HG03571 (cell line): ENCODE measurements at regions not wholly inside any gene's neighbourhood (a gene's known extent, or its start where the extent isn't known, plus 50 kb on each side); places are given as distances from the start of the nearest gene placed in this dataset.

Source experiments
- ATAC-seq: cut with Tn5 transposase; IDR thresholded peaks from one replicate; pipeline ENCODE4 v1.9.1; 2021; ENCODE audit not compliant: unreplicated experiment

DNA sequence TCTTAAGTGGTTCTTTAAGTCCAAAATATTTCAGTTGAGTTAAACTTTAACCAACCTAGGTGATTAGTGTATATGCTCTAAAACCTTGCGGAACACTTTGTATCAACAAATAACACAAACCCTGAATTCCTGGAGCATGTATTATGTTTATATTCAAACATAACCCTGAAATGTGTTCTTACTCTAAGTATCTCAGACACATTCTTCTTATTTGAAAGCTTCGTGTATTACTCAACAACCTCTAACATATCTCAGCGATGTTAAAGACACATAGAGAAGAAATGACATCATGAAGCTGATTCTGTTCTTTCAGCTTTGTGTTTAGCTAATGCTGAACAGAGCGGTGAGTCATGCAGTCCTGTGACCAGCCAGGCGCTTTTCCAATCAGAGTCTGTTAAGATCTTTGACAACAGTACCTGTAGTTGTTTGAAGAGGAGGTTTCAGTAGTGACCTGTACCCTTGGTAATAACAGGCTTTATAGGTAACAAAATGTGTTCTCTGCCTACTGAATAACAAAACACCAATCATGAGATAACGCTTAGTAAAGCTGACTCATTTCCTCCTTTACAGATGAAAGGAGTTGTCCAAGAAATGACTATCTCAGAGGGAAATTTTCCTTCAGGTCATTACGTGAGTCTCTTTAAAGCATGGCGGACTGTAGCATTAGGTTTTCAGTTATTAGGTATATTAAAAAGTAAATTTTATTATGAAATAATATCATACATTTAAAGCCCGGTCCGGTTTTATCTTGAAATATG is 67.3 kb upstream of the KLF6 start:
- peak; percentile 89 for ATAC-seq

DNA sequence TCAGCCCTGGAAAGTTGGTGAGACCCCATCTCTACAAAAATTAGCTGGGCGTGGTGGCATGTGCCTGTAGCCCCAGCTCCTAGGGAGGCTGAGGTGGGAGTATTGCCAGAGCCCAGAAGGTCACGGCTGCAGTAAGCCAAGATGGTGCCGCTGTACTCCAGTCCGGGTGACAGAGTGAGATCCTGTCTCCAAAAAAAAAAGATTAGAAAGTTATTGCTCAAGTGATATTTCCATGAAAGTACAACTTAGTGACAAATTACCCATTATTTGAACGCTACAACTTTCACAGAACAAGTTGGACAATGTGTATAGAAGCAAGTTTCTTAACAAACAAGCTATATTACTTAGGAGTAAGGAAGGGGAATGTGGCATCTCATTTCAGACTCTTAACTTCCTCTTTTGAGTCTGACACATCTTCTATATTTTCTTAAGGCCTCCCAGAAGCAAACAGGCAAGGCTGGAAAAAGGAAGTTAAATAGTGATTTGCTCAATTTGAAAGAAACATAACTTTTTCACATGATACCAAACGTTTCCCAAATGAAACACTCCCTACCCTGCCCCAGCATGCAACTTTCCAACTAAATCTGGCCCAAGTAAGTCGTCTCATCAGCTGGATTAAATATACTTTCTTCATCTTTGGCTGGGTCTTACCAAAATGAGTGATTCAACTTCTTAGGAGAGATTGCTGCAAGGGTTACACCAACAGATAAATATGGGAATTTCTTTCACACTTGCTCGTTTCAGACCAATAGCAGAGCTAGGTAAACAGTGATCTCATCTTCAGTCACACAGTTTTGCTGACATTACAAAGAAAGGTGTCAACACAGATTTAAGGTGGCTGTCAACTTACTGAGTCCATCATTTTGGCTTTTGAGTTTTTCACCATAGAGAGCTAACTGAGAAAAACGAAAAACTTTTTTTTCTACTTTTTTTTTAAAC is 66.3 kb upstream of the KLF6 start:
- ATAC-seq = no peak

DNA sequence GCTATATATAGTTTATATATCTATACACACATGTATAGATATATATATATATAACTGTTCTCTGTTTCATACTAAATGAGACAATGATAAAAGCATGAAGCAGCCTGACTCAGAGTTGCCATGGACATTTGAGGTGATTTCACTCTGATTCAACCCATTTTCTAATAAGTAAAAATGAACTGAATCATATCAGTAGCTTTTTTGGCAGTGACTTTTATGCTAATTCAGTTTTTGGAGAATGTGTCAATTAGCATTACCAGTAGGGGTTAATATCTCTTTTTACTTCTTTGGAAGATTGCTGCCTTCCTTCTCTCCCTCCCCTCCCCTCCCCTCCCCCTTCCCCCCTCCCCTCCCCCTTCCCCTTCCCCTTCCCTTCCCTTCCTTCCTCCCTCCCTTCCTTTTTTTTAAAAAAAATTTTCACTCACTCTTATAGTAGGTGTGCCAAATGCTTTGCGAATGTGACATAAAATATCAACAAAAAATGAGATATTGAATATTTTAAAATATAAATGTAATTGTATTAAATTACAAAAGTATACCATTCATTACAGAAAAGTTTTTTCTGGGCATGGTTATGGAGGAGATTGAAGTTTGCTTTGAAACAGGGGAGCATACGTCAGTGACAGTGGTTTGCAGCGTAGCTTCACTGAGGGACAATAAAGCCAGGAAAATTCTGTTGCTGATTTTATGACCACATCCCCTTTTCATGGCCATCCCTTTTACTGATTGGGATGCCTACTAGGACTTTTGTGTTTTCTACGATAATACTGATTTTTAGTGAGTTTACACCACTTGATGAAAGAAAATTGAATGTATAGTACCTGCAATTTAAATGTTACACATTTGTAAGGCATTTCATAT is 64.0 kb upstream of the KLF6 start:
- ATAC-seq = no peak

DNA sequence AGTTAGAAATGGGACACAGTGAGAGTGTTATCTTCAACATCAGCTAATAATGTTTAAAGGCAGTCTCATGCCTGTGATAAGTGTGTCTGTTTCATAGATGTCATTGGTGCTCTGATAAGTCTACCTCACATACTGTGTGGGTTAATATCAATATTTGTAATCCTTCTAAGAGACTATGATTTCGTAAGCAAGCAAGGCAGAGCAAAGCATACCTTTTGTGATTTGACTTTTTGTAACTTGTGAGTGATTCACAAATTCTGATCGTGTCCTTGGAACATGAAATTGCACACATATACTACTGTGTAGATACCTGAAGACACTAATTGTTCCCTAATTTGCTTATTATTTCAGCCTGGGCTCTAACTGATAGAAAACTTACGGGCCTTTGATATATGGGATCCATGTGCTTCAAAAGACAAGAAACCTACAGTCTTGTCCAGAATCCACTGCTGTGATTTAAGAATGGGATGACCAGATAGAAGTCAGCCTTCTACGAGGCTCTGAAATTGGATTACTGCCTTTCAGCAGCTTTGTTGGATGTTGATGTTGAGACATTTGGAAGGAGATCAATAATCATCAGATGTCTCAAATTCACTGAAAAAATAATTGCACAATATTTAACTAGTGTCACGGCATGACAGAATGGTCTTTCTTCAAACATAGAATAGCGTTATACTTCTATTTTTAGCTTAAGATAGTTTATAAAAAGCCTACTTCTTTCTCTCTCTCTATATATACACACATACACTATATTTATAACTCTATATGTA is 63.2 kb upstream of the KLF6 start:
- no peak for ATAC-seq

DNA sequence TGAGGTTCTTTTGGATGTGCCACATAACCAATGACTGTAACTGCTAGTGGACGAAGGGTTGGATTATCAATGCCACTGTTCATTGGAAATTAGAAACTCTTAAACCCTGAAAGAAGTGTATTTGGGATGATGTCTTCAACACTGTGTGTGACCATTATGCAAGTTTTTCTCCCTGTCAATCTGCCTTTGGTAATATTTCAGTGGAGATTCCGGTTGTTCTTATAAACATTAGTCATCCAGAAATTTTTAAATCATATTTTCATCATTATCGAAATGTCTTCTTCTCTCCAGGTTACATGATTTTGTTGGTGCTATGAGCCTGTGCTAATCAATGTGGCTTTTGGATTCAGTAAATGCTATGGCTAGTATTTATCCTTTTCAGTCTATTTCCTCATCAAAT is 61.7 kb upstream of the KLF6 start:
- ATAC-seq = no peak

DNA sequence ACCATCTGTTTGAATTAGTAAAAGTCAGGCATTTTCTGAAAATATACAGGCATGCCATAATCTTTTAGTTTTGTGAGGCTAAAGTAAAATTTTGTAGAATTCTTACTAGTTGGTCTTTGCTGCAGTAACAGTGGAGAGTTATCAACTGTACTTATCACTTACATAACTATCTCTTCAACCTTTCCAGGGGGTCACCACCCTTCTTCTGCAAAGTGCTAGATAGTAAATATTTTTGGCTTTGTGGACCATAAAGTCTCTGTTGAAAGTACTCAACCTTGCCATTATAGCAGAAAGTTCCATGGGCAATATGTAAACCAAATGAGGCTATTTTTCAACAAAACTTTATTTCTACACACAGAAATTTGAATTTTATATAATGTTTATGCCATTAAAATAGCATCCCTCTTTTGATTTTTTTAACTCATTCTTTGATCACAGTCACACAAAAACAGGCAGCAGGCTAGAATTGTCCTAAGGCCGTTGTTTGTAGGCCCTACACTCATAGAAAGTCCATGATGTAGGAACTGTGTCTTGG is 59.5 kb upstream of the KLF6 start:
- ATAC-seq = no peak

DNA sequence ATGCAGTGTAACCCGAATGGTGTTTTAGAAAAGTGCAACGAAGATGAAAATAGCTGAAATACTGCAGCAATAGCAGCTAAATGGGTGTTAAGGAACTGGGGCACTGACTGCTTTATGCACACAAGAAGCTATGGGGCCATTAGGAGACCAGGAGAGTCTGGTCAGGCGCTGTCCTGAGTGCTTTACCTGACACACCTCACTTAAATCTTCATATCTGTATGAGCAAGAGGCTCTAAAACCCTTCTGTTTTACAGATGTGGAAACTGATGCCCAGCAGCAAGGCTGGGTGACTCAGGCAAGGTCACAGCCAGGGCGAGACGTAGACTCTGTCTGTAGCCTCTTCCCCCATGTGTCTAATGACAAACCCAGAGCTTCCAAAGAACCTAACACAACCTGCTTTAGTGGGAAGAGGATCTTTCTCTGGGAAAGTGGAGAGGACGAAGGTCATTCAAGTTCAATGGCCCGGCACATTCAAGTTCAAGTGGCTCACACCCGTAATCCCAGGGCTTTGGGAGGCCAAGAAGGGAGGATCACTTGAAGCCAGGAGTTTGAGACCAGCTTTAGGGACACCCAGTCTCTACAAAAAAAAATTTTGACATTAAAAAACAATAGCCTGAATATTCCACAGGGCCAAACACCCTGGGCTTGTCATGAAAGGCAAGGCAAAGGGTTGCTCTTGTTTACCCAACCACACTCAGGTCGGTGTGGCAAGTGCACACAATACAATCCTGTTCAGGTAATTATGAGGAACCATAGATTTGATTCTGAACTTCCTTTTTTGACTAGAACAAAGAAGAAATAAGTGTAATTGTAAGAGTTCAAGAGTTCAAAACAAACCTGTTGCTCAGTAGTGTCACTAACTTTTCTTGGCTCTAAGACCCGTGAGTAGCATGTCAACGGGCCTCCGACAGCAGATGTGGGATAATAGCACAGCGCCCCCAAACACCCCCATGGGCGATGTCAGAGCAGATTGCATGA is 53.7 kb upstream of the KLF6 start:
- ATAC-seq = no peak

DNA sequence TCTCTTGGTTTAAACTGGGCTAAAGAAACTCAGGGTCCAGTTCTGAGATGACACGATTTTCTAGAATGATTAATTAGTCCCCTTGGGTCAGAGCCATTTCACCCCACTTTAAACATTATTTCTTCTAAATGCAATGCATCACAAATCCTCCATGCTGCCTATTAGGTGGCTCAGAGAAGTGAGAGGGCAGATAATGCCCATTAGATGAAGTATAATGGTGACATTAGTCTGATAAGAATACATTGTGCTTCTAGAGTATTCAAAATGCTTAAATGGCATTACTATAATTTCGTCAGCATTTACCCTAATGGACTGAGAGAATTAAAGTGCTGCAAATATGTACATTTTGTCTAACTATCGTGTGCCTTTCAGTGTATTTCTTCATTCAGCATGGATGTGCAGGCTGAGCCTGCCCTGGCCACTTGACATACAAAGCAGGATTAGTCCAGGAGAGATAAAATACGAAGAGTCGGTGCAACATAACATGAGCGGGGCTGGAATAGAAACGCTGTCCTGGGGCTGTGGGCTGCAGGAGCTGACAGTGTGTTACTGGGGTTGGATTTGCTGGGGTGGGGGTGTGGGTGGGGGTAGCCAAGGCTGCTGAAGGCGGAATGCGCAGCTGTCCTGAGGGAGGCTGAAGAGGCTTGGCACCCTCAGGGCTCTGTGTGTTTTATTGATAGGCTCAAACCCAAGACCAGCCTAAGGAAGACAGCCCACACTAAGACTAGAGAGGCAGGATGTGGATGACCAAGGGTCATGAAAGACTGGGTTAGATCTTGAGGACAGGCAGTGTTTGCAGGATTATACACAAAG is 52.8 kb upstream of the KLF6 start:
- ATAC-seq = no peak

DNA sequence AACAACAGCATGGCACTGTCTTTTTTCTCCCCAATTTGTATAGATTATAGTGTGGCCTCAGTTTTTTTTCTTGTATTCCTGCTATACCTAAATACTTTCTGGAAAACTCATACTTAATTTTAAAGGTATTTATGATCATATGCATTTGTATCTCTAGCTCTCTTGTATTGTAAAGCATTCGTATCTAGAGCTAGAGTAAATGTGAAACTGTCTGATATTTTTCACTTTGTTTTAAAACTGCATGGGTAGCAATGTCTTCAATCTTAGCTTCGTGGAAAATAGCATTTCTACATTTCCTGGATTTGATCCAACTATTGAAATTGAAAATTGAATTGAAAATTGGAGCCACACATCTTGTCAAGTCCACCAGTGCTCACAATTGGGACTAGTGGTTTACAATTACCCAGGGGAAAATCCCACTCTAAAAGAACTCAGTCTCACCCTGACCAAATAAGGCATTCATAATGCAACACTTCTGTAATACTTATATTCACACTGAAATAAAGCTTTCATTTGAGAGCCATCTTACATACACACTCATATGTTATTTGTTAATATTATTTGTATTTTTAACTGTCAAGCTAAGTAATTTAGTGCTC is 51.3 kb upstream of the KLF6 start:
- ATAC-seq = peak; percentile 66

DNA sequence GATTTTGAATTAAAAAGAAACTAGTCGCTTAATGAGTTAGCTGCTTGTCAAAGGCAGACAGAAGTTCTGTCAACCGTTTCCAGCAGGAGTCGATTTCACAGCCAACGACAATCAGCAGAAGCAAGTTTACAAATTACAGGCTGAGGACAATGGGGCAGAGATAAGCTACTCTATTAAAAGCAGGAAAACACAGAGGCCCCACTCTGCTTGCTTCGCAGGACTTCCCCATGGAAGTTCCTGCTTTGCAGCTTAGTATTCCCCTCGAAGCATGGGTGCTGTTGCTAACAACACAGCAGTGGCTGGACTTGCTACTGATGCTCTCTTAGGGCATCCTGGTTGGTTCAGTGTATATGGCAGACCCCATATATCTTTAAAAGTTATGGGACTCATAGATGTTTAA is 50.8 kb upstream of the KLF6 start:
- ATAC-seq = no peak

DNA sequence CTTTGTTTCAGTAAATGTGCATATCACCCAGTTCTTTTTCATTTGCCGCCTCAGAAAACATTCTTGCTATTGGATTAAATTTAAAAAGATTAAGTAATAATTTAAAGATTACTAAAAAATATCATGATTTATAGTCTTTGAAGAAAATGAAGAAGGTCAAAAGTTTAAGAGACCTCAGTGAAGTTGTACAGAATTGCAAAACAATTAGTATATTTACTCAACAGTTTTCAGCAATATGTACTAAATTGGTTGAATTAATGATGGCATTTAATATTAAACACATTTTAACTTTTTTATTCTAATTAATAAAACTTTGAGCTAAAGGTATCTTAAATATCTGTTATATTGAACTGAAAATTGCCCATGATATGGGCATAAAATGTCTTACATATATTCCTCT is 49.9 kb upstream of the KLF6 start:
- ATAC-seq = no peak
